HEK293 (cell line): ENCODE measurements at regions not wholly inside any gene's neighbourhood (a gene's known extent, or its start where the extent isn't known, plus 50 kb on each side); places are given as distances from the start of the nearest gene placed in this dataset.

Experiments
- CTCF ChIA-PET: fragments of 350-600 bp; formaldehyde crosslinking; extraction: SDS; loops from one replicate; lab custom pipeline; 2021; ENCODE audit warnings: antibody characterized with exemption; lab: Yijun Ruan, JAX
- POLR2A ChIA-PET: fragments of 300-600 bp; formaldehyde crosslinking; extraction: SDS; loops from one replicate; lab custom pipeline; 2020; ENCODE audit warnings: antibody characterized with exemption, inconsistent platforms; lab: Yijun Ruan, JAX
- H3K27ac ChIP-seq: fragments of 200-500 bp; sonication (Bioruptor generic); 2 replicates; pipeline ENCODE4 v1.5.1; 2014; ENCODE audit warnings: low read depth, low read length, control low read depth, inconsistent platforms; ENCODE audit errors: extremely low read depth
- H3K36me3 ChIP-seq, 2 experiments: fragments of 200-500 bp in 1 of 2; sonication (Bioruptor generic) in 1 of 2; 1 replicate in 1 of 2; 2 replicates in 1 of 2; pipeline ENCODE4 v1.5.1; 2014 to 2017; ENCODE audit warnings: inconsistent platforms in 2 of 2, low read length in 2 of 2; ENCODE audit not compliant: control insufficient read depth in 2 of 2, insufficient read depth in 1 of 2
- H3K4me1 ChIP-seq: fragments of 200-500 bp; sonication (Bioruptor generic); 2 replicates; pipeline ENCODE4 v1.5.1; 2014; ENCODE audit warnings: mild to moderate bottlenecking, low read length, inconsistent platforms; ENCODE audit not compliant: control insufficient read depth, insufficient read depth
- H3K4me3 ChIP-seq: 2 replicates; pipeline ENCODE4 v1.5.1; 2011; ENCODE audit warnings: low read depth, mild to moderate bottlenecking, control low read depth, low read length, moderate library complexity
- H3K9me3 ChIP-seq: fragments of 200-500 bp; sonication (Bioruptor generic); 2 replicates; pipeline ENCODE4 v1.5.1; 2014; ENCODE audit warnings: low read depth, low read length, inconsistent platforms; ENCODE audit not compliant: control insufficient read depth, insufficient read depth
- BCL6B ChIP-seq: fragments of 450-650 bp; formaldehyde crosslinking; IDR thresholded peaks from 2 replicates; pipeline ENCODE4 v1.5.1; 2017; ENCODE audit warnings: missing biosample characterization, missing genetic modification characterization
- GLIS2 ChIP-seq: fragments of 450-650 bp; formaldehyde crosslinking; IDR thresholded peaks from 2 replicates; pipeline ENCODE4 v1.5.1; 2016; ENCODE audit warnings: missing biosample characterization, missing genetic modification characterization
- PRDM1 ChIP-seq: fragments of 450-650 bp; formaldehyde crosslinking; IDR thresholded peaks from 2 replicates; pipeline ENCODE4; 2016; ENCODE audit warnings: missing biosample characterization, missing genetic modification characterization
- PRDM2 ChIP-seq: fragments of 450-650 bp; formaldehyde crosslinking; IDR thresholded peaks from 2 replicates; pipeline ENCODE4 v1.5.1; 2016; ENCODE audit warnings: missing biosample characterization, missing genetic modification characterization, borderline replicate concordance
- SCRT2 ChIP-seq: fragments of 450-650 bp; formaldehyde crosslinking; IDR thresholded peaks from 2 replicates; pipeline ENCODE4 v1.5.1; 2016; ENCODE audit warnings: missing biosample characterization, missing genetic modification characterization
- ZBTB44 ChIP-seq: fragments of 450-650 bp; IDR thresholded peaks from 2 replicates; pipeline ENCODE4 v1.5.1; 2018; ENCODE audit warnings: missing biosample characterization, mild to moderate bottlenecking, missing genetic modification characterization
- ZBTB7A ChIP-seq: fragments of 450-650 bp; formaldehyde crosslinking; IDR thresholded peaks from 2 replicates; pipeline ENCODE4 v1.5.1; 2016; ENCODE audit warnings: low read depth, missing biosample characterization, missing genetic modification characterization
- ZFP37 ChIP-seq: fragments of 450-650 bp; formaldehyde crosslinking; IDR thresholded peaks from 2 replicates; pipeline ENCODE4 v1.5.1; 2016; ENCODE audit warnings: missing biosample characterization, missing genetic modification characterization
- ZNF10 ChIP-seq: fragments of 450-650 bp; formaldehyde crosslinking; IDR thresholded peaks from 2 replicates; pipeline ENCODE4 v1.5.1; 2017; ENCODE audit warnings: missing biosample characterization, missing genetic modification characterization
- ZNF391 ChIP-seq: fragments of 450-650 bp; formaldehyde crosslinking; IDR thresholded peaks from 2 replicates; pipeline ENCODE4 v1.5.1; 2016; ENCODE audit warnings: low read depth, missing biosample characterization, missing genetic modification characterization, borderline replicate concordance
- ZNF488 ChIP-seq: fragments of 450-650 bp; formaldehyde crosslinking; IDR thresholded peaks from 2 replicates; pipeline ENCODE4 v1.5.1; 2016; ENCODE audit warnings: missing biosample characterization, missing genetic modification characterization
- ZNF510 ChIP-seq: fragments of 450-650 bp; formaldehyde crosslinking; IDR thresholded peaks from 2 replicates; pipeline ENCODE4 v1.5.1; 2018; ENCODE audit warnings: mild to moderate bottlenecking, missing genetic modification characterization, missing biosample characterization; ENCODE audit not compliant: insufficient replicate concordance
- ZNF560 ChIP-seq: fragments of 450-650 bp; formaldehyde crosslinking; IDR thresholded peaks from 2 replicates; pipeline ENCODE4 v1.5.1; 2017; ENCODE audit warnings: missing biosample characterization, missing genetic modification characterization, borderline replicate concordance
- ZNF623 ChIP-seq: fragments of 450-650 bp; formaldehyde crosslinking; IDR thresholded peaks from 2 replicates; pipeline ENCODE4 v1.5.1; 2016; ENCODE audit warnings: missing biosample characterization, missing genetic modification characterization
- ZNF645 ChIP-seq: fragments of 450-650 bp; formaldehyde crosslinking; IDR thresholded peaks from 2 replicates; pipeline ENCODE4; 2016; ENCODE audit warnings: missing biosample characterization, missing genetic modification characterization
- ZNF704 ChIP-seq: fragments of 450-650 bp; formaldehyde crosslinking; IDR thresholded peaks from 2 replicates; pipeline ENCODE4 v1.5.1; 2016; ENCODE audit warnings: missing biosample characterization, missing genetic modification characterization
- ZNF785 ChIP-seq: fragments of 450-650 bp; formaldehyde crosslinking; IDR thresholded peaks from 2 replicates; pipeline ENCODE4 v1.5.1; 2016; ENCODE audit warnings: missing biosample characterization, missing genetic modification characterization
- ZSCAN23 ChIP-seq: fragments of 450-650 bp; formaldehyde crosslinking; IDR thresholded peaks from 2 replicates; pipeline ENCODE4 v1.5.1; 2016; ENCODE audit warnings: missing biosample characterization, missing genetic modification characterization

GRCh38 chr13:109957875-109958274, 171.5 kb upstream of the IRS2 start (continued):
- no peak for TF ChIP-seq PRDM2

- TF ChIP-seq ZNF391 (no peak), SCRT2 (tag by site-specific recombination) (no peak), ZBTB7A (tag by site-specific recombination) (no peak), ZNF704 (tag by site-specific recombination) (no peak), ZBTB44 (tag by site-specific recombination) (no peak), ZNF10 (tag by site-specific recombination) (no peak), BCL6B (tag by site-specific recombination) (no peak), ZSCAN23 (tag by site-specific recombination) (no peak), ZNF645 (tag by site-specific recombination) (no peak), PRDM1 (tag by site-specific recombination) (no peak), ZNF560 (tag by site-specific recombination) (no peak), GLIS2 (no peak), ZNF623 (tag by site-specific recombination) (no peak), ZNF510 (tag by site-specific recombination) (no peak), PRDM2 (no peak), ZNF785 (tag by site-specific recombination) (no peak), ZFP37 (tag by site-specific recombination) (no peak), ZNF488 (tag by site-specific recombination) (no peak)
- POLR2A ChIA-PET, result no interaction called here
- Histone ChIP-seq H3K27ac (no peak overlapping the region), H3K4me3 (no peak overlapping the region), H3K36me3 (no peaks in the 10 kb centered on the region), H3K9me3 (no peaks in the 10 kb centered on the region), H3K4me1 (no peaks in the 10 kb centered on the region)
- CTCF ChIA-PET, result no interaction called here
Measured at GRCh38 chr13:109955598-109955997, 169.2 kb upstream of the IRS2 start.
